GM18870 (cell line): ENCODE measurements at regions not wholly inside any gene's neighbourhood (a gene's known extent, or its start where the extent isn't known, plus 50 kb on each side); places are given as distances from the start of the nearest gene placed in this dataset.
A peak's percentile ranks its signal among the peaks of the same experiment; 100 is the strongest.
"Not testable (repeated sequence)": the region's sequence is repeated elsewhere in the genome, so short reads cannot be mapped to it uniquely, and the experiment has no call there.

Experiments used
- ATAC-seq: cut with Tn5 transposase; IDR thresholded peaks from one replicate; pipeline ENCODE4 v1.9.1; 2021; ENCODE audit warnings: moderate library complexity; ENCODE audit not compliant: unreplicated experiment

GRCh38 chr5:50898966-50899365, 232.5 kb downstream of the PARP8 start:
- ATAC-seq, result no peak

- no peak for ATAC-seq
Measured at GRCh38 chr5:50900952-50901510, 234.6 kb downstream of the PARP8 start.

DNA sequence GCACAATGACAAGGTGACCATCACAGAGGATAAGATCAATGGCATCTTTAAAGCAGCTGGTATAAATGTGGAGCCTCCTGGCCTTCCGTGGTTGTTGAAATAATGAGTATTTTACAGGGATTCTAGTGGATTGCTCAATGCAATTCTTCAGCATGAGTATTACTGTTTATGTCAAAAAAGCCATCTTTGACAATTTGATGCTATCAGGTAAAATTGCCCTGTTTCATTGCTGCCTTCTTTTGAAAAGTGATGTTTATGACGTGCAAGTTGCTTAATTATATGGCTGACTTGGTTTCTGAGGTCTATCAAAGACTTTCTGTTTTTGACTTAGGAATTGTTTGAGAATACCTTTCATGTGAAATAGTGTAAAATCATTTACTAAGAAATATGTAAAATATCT, 237.2 kb downstream of the PARP8 start:
- no peak for ATAC-seq

- no peak for ATAC-seq
Measured at GRCh38 chr5:50905996-50906570, 239.6 kb downstream of the PARP8 start.

- ATAC-seq, result not testable (repeated sequence)
Measured at GRCh38 chr5:50920160-50920559, 253.7 kb downstream of the PARP8 start.

GRCh38 chr5:50921366-50922133, 255.1 kb downstream of the PARP8 start:
- no peak for ATAC-seq

DNA sequence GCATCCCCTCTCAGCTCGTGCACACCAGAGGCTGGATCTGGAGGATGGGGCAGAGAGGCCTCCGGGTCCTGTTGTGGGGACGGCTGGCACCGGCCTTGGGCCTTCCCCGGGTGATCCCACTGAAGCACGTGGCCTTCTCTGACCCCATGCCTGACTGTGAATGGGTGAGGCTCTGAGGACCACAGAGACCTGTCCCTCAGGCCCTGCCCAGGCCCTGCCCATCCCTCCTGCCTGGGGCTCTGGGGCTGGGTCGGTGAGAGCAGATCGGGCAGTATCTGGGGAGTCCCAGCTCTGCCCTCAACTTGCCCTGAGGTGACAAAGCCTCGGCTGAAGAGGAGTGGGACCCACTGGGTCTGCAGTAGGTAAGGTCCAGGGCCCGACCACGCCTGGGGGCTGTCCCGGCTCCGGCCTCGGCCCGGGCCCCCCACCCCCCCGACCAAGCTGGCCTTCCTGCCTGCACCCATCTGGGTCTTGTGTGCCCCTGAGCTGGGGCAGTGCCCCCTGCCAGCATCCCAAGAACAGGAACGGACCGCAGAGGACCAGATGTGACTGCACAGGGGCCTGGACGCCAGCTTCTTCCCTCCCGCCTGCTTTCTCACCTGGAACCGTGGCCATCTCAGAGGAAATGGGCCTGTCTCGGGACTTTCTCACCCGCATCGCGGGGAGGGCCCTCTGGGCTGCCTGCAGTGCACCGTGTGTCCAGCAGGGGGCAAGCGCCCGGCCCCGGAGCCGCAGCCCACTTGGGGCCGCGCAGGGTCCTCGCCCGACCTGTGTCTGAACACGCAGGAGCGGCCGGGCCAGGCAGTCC, 255.9 kb downstream of the PARP8 start:
- ATAC-seq, result peak; percentile 52

GRCh38 chr5:50922942-50923767, 256.7 kb downstream of the PARP8 start:
- ATAC-seq, result no peak

GRCh38 chr5:50923768-50924494, 257.5 kb downstream of the PARP8 start:
- no peak for ATAC-seq

- no peak for ATAC-seq
Measured at GRCh38 chr5:50927953-50928352, 261.5 kb downstream of the PARP8 start.

- no peak for ATAC-seq
Measured at GRCh38 chr5:50929174-50929573, 262.7 kb downstream of the PARP8 start.

GRCh38 chr5:50934343-50934742, 267.9 kb downstream of the PARP8 start:
- ATAC-seq, result no peak

DNA sequence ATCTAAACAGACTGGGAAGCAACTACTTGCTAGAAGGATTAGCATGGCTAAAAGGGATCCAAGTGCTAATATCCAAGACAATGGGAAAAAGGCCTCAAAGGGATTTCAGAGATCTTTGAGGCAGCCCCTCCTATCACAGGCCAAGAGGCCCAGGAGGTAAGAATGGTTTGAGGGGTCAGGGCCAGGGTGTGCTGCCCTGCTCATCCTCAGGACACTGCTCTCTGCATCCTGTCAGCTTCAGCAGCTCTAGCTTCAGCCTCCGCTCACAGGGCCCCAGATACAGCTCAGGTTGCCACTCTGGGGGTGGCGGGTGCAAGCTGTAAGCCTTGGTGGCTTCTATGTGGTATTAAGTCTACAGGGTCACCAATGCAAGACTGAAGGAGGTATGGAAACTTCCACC, 278.7 kb downstream of the PARP8 start:
- no peak for ATAC-seq

DNA sequence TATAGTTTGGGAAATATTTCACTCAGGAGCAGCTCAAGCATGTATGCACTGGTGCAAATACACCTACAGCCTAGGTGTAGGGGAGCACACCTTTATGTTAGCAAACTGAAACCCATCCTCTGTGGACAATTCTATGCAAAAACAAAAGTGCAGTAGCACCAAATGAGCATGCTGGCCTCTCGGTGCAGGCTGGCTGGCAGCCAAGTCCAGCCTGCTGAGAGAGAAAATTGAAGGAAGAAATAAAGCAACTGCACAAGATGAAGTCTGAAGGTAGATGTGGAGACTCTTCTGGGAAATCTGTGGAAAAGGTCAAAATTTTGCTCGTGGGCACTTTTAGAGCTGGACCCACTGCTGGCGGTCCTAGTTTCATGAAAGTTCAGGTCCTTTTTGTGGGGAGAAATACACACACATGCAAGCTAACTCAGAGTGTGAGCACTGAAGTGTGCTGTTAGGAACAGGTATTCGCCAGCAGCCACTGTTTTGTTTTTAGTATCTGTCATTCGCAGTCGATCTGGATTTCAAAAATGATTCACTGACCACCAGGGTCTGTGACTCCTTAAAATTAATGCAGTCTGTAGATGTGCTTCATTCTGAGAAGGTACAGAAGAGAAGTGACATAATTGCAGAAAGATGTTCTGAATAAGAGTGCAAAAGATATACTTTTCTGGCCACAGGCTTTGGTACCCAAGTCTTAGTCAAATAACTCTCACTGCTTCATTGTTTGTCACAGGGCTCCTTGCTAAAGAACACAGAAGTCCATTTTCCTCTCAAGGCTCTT, 281.7 kb downstream of the PARP8 start:
- ATAC-seq, result no peak

DNA sequence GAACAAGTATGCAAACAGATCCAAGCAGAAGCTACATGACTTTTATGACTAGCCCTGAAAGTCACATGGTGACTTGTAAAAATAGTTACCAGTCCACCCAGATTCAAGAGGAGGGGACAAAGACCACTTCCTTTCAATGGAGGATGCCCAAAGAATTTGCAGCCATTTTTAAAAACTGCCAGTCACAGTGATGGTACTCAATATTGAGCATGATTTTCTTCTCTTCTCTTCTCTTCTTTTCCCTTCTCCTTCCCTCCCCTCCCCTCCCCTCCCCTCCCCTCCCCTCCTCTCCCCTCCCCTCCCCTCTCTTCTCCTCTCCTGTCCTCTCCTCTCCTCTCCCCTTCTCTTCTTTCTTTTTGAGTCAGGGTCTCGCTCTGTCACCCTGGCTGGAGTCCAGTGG, 286.9 kb downstream of the PARP8 start:
- ATAC-seq, result no peak

DNA sequence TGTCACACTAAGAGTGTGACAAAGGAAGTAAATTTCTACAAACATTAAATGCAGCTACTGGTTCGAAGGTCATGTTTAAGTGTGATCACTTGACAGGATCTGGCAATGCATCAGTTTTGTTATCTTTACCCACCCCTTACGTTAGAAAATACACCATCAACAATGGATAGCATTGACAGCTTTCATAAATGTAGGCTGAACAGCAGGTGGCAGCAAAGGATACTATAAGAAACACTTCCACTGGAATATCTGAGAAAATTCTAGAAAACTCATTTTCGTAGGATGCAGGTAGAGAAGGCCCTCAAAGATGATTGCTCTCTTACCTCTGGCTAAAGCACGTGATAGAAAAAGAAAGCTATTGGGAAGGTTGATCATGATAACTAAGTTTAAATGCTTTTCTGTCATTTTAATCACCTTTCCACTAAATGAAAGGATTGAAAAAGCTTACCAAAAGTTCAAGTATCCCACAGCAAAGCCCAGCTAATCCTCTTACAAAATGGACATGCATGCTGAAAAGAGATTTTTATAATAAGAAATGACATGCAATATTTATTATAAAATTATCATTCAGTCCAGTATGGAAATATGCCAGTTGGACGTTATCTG, 292.5 kb downstream of the PARP8 start:
- no peak for ATAC-seq

- peak; percentile 79 for ATAC-seq
Measured at GRCh38 chr5:50962934-50963872, 296.8 kb downstream of the PARP8 start.
